Left renal cortex interstitium (tissue), 4 donors: ENCODE measurements at regions not wholly inside any gene's neighbourhood (a gene's known extent, or its start where the extent isn't known, plus 50 kb on each side); places are given as distances from the start of the nearest gene placed in this dataset.
"Not testable (repeated sequence)": the region's sequence is repeated elsewhere in the genome, so short reads cannot be mapped to it uniquely, and the experiment has no call there.

Experiments used
- DNase-seq, 4 donors: peaks; one replicate each; pipeline ENCODE4 v3.0.0-alpha.2; 2013; ENCODE audit warnings: low read depth in 4 of 4, low spot score in 2 of 4, missing footprints in 1 of 4

- no peak for DNase-seq
These were observed 147.5 kb downstream of the THBS2 start for GRCh38 chr6:169106176-169106575.

- no peak for DNase-seq
These were observed 151.7 kb downstream of the THBS2 start for GRCh38 chr6:169101981-169102380.

GRCh38 chr6:169101036-169101805 is 152.4 kb downstream of the THBS2 start:
- no peak for DNase-seq

- no peak for DNase-seq
These were observed 154.0 kb downstream of the THBS2 start for GRCh38 chr6:169099411-169100202.

- not testable (repeated sequence) for DNase-seq
These were observed 155.0 kb downstream of the THBS2 start for GRCh38 chr6:169098651-169099050.

- no peak for DNase-seq
These were observed 155.5 kb downstream of the THBS2 start for GRCh38 chr6:169098116-169098515.

- DNase-seq, result no peak
These were observed 156.2 kb downstream of the THBS2 start for GRCh38 chr6:169097381-169097959.

- no peak for DNase-seq
These were observed 157.3 kb downstream of the THBS2 start for GRCh38 chr6:169096388-169096787.

GRCh38 chr6:169095153-169095552 is 158.5 kb downstream of the THBS2 start:
- no peak for DNase-seq

GRCh38 chr6:169094552-169094950 is 159.1 kb downstream of the THBS2 start:
- DNase-seq, result no peak

- DNase-seq, result no peak
These were observed 159.7 kb downstream of the THBS2 start for GRCh38 chr6:169093770-169094551.

- no peak for DNase-seq
These were observed 160.5 kb downstream of the THBS2 start for GRCh38 chr6:169093066-169093723.

- DNase-seq, result no peak
These were observed 161.3 kb downstream of the THBS2 start for GRCh38 chr6:169092375-169092774.

GRCh38 chr6:169090514-169091127 is 163.0 kb downstream of the THBS2 start:
- not testable (repeated sequence) for DNase-seq

GRCh38 chr6:169088762-169089161 is 164.9 kb downstream of the THBS2 start:
- DNase-seq, result no peak

- DNase-seq, result no peak
These were observed 166.1 kb downstream of the THBS2 start for GRCh38 chr6:169087443-169088041.

- not testable (repeated sequence) for DNase-seq
These were observed 167.0 kb downstream of the THBS2 start for GRCh38 chr6:169086616-169087015.

- no peak for DNase-seq
These were observed 167.6 kb downstream of the THBS2 start for GRCh38 chr6:169086020-169086419.

GRCh38 chr6:169085466-169085865 is 168.2 kb downstream of the THBS2 start:
- no peak for DNase-seq
